Caco-2 (cell line): ENCODE measurements at regions not wholly inside any gene's neighbourhood (a gene's known extent, or its start where the extent isn't known, plus 50 kb on each side); places are given as distances from the start of the nearest gene placed in this dataset.

Experiments
- BruUV-seq: library from RNA; stranded (reverse); fragments of 400-500 nt; replicated peaks from 2 replicates; lab custom pipeline; 2021; lab: Mats Ljungman, UMichigan
- CTCF ChIA-PET: fragments of 300-600 bp; sonication (Branson Sonifier 250); formaldehyde crosslinking; loops from one replicate; lab custom pipeline; 2022; ENCODE audit warnings: antibody characterized with exemption; lab: Charles Lee
- POLR2A ChIA-PET: fragments of 300-600 bp; sonication (Branson Sonifier 250); formaldehyde crosslinking; loops from one replicate; lab custom pipeline; 2022; ENCODE audit warnings: antibody characterized with exemption; lab: Charles Lee
- DNase-seq, 2 experiments: peaks; one replicate each; pipeline versions ENCODE4 v3.0.0 to v3.0.0-alpha.2; 2020 to 2022
- H3K27me3 ChIP-seq: replicated peaks from 2 replicates; pipeline ENCODE4 v1.6.0; 2011; ENCODE audit warnings: low read length; ENCODE audit not compliant: control insufficient read depth, insufficient read depth
- H3K36me3 ChIP-seq: 2 replicates; pipeline ENCODE4 v1.5.1; 2011; ENCODE audit warnings: low read length; ENCODE audit not compliant: control insufficient read depth, insufficient read depth
- H3K4me1 ChIP-seq: fragments of 250-450 bp; sonication (Bioruptor Pico); 2 replicates; pipeline ENCODE4 v1.5.1; 2020; ENCODE audit warnings: mild to moderate bottlenecking
- H3K4me3 ChIP-seq: 2 replicates; pipeline ENCODE4 v1.5.1; 2011; ENCODE audit warnings: low read depth, mild to moderate bottlenecking, control low read depth, low read length
- H3K9me3 ChIP-seq: fragments of 250-450 bp; sonication (Bioruptor Pico); 2 replicates; pipeline ENCODE4 v1.5.1; 2020; ENCODE audit warnings: mild to moderate bottlenecking, moderate library complexity
- H3K27ac Mint-ChIP-seq: one replicate; pipeline ENCODE4 v1.8.0; 2022; ENCODE audit warnings: mixed read lengths; ENCODE audit not compliant: unreplicated experiment
- H3K27me3 Mint-ChIP-seq: one replicate; pipeline ENCODE4 v1.8.0; 2022; ENCODE audit warnings: mixed read lengths; ENCODE audit not compliant: insufficient read depth, unreplicated experiment
- H3K36me3 Mint-ChIP-seq: one replicate; pipeline ENCODE4 v1.8.0; 2022; ENCODE audit warnings: mild to moderate bottlenecking, mixed read lengths; ENCODE audit not compliant: insufficient read depth, unreplicated experiment
- H3K4me1 Mint-ChIP-seq: one replicate; pipeline ENCODE4 v1.8.0; 2022; ENCODE audit warnings: low read depth, mixed read lengths; ENCODE audit not compliant: unreplicated experiment
- H3K4me3 Mint-ChIP-seq: one replicate; pipeline ENCODE4 v1.8.0; 2022; ENCODE audit warnings: mild to moderate bottlenecking, moderate library complexity, mixed read lengths; ENCODE audit not compliant: unreplicated experiment
- H3K9me3 Mint-ChIP-seq: one replicate; pipeline ENCODE4 v1.8.0; 2022; ENCODE audit warnings: mixed read lengths; ENCODE audit not compliant: unreplicated experiment
- CTCF ChIP-seq, 2 experiments: fragments of 200-600 bp in 1 of 2; IDR thresholded peaks; 1 replicate in 1 of 2; 2 replicates in 1 of 2; pipeline versions ENCODE4 v1.5.1 to v1.8.0; 2011 to 2022; ENCODE audit warnings: antibody characterized with exemption in 1 of 2, control low read depth in 1 of 2, inconsistent platforms in 1 of 2, low read depth in 1 of 2, low read length in 1 of 2, mild to moderate bottlenecking in 1 of 2, moderate library complexity in 1 of 2; ENCODE audit not compliant: insufficient read depth in 1 of 2, severe bottlenecking in 1 of 2, unreplicated experiment in 1 of 2
- intact Hi-C: fragments of 100-400 bp; cut with micrococcal nuclease; formaldehyde crosslinking; loops from one replicate; pipeline ENCODE4 v1.10.0; 2022; ENCODE audit not compliant: unreplicated experiment

- intact Hi-C loops, result no loop called here
- H3K9me3 Mint-ChIP-seq, result no peaks in the 10 kb centered on the region
- no peak overlapping the region for H3K4me3 Mint-ChIP-seq
- no peaks in the 10 kb centered on the region for H3K27me3 ChIP-seq
- CTCF ChIA-PET, result interaction anchor here (0.6 kb wide), 1 partner anchor 19 kb away, joined by 3 read pairs; no protein-coding TSS in a partner anchor
- no peak for DNase-seq
- POLR2A ChIA-PET, result no interaction called here
- TF ChIP-seq CTCF (IDR thresholded peaks at IDR 0.05; ENCODE audit: insufficient read depth in 1 of 2, low read depth in 1 of 2, low read length in 1 of 2, severe bottlenecking in 1 of 2, unreplicated experiment in 1 of 2), result no peak
- no peak overlapping the region for H3K27ac Mint-ChIP-seq
- H3K27me3 Mint-ChIP-seq, result peaks cover 3% of the 10 kb centered on the region
- H3K36me3 ChIP-seq, result no peaks in the 10 kb centered on the region
- no TSS peak for BruUV-seq
- H3K36me3 Mint-ChIP-seq, result no peaks in the 10 kb centered on the region
- no peaks in the 10 kb centered on the region for H3K9me3 ChIP-seq
- no peak overlapping the region for H3K4me3 ChIP-seq
- no peaks in the 10 kb centered on the region for H3K4me1 ChIP-seq
- H3K4me1 Mint-ChIP-seq, result no peaks in the 10 kb centered on the region
Observed at GRCh38 chr11:41861838-41862237, 402.4 kb upstream of the LRRC4C start.

GRCh38 chr11:41866525-41866924, 407.1 kb upstream of the LRRC4C start:
- CTCF ChIA-PET, result no interaction called here
- Mint-ChIP-seq H3K27me3 (no peaks in the 10 kb centered on the region), H3K9me3 (no peaks in the 10 kb centered on the region), H3K27ac (no peak overlapping the region), H3K4me1 (no peaks in the 10 kb centered on the region), H3K4me3 (no peak overlapping the region), H3K36me3 (no peaks in the 10 kb centered on the region)
- DNase-seq, result no peak
- no peak overlapping the region for H3K4me3 ChIP-seq
- intact Hi-C loops, result no loop called here
- no peaks in the 10 kb centered on the region for H3K9me3 ChIP-seq
- POLR2A ChIA-PET, result no interaction called here
- BruUV-seq, result no TSS peak
- no peaks in the 10 kb centered on the region for H3K27me3 ChIP-seq
- H3K4me1 ChIP-seq, result no peaks in the 10 kb centered on the region
- no peaks in the 10 kb centered on the region for H3K36me3 ChIP-seq
- no peak for TF ChIP-seq CTCF (IDR thresholded peaks at IDR 0.05; ENCODE audit: insufficient read depth in 1 of 2, low read depth in 1 of 2, low read length in 1 of 2, severe bottlenecking in 1 of 2, unreplicated experiment in 1 of 2)

- no TSS peak for BruUV-seq
- ChIA-PET CTCF (no interaction called here), POLR2A (no interaction called here)
- Mint-ChIP-seq H3K27ac (no peak overlapping the region), H3K4me1 (no peaks in the 10 kb centered on the region), H3K36me3 (no peaks in the 10 kb centered on the region), H3K27me3 (peaks cover 3% of the 10 kb centered on the region), H3K4me3 (no peak overlapping the region), H3K9me3 (no peaks in the 10 kb centered on the region)
- no peaks in the 10 kb centered on the region for H3K4me1 ChIP-seq
- H3K4me3 ChIP-seq, result no peak overlapping the region
- H3K9me3 ChIP-seq, result no peaks in the 10 kb centered on the region
- intact Hi-C loops, result no loop called here
- H3K27me3 ChIP-seq, result no peaks in the 10 kb centered on the region
- DNase-seq, result no peak
- no peak for TF ChIP-seq CTCF (IDR thresholded peaks at IDR 0.05; ENCODE audit: insufficient read depth in 1 of 2, low read depth in 1 of 2, low read length in 1 of 2, severe bottlenecking in 1 of 2, unreplicated experiment in 1 of 2)
- no peaks in the 10 kb centered on the region for H3K36me3 ChIP-seq
Observed at GRCh38 chr11:41868606-41869005, 409.2 kb upstream of the LRRC4C start.
